GM10266 (cell line): ENCODE measurements at regions not wholly inside any gene's neighbourhood (a gene's known extent, or its start where the extent isn't known, plus 50 kb on each side); places are given as distances from the start of the nearest gene placed in this dataset.

ENCODE experiments used
- DNase-seq: peaks from one replicate; pipeline ENCODE4 v3.0.0; 2012; ENCODE audit errors: extremely low spot score
- TF ChIP-seq, protein P1 (sequence below): IDR thresholded peaks from 2 replicates; pipeline ENCODE4 v1.5.1; 2012; ENCODE audit warnings: mild to moderate bottlenecking, low read depth; ENCODE audit not compliant: control insufficient read depth, insufficient read depth; ENCODE audit errors: missing control alignments

DNA sequence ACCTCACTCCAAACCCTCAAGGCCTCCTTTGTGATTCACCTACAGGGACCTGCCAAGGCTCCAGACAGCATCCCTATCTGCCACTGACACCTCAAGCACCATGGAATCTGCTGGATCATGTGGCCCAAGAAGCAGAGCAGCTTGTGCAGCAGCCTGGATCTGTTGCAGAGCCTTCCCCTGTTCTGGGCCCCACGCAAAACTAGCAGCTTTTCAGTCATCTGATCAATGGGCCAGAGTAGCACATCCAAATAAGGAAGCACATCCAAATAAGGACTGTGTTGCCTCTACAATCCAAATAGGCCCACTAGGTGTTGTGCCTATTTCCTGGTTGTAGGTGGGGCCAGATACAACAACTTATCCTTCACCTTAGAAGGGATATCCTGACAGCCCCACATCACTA is 97.1 kb upstream of the GNAO1 start:
- TF ChIP-seq, protein P1, sequence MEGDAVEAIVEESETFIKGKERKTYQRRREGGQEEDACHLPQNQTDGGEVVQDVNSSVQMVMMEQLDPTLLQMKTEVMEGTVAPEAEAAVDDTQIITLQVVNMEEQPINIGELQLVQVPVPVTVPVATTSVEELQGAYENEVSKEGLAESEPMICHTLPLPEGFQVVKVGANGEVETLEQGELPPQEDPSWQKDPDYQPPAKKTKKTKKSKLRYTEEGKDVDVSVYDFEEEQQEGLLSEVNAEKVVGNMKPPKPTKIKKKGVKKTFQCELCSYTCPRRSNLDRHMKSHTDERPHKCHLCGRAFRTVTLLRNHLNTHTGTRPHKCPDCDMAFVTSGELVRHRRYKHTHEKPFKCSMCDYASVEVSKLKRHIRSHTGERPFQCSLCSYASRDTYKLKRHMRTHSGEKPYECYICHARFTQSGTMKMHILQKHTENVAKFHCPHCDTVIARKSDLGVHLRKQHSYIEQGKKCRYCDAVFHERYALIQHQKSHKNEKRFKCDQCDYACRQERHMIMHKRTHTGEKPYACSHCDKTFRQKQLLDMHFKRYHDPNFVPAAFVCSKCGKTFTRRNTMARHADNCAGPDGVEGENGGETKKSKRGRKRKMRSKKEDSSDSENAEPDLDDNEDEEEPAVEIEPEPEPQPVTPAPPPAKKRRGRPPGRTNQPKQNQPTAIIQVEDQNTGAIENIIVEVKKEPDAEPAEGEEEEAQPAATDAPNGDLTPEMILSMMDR, result no peak
- no peak for DNase-seq

DNA sequence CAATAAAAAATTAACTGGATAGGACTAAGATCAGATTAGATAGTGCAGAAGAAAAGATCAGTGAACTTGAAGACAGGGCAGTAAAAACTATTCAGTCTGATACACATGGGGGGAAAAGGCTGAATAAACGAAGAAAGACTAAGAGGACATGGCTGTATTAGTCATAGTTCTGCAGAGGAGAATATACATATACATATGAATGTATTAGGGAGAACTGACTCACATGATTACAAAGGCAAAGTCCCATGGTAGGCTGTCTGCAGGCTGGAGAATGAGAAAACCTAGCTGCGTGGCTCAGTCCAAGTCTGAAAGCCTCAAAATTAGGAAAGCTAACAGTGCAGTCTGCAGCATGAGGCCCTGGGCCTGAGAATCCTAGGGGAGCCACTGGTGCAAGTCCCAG is 98.2 kb upstream of the GNAO1 start:
- no peak for DNase-seq
- TF ChIP-seq, protein P1, result no peak

DNA sequence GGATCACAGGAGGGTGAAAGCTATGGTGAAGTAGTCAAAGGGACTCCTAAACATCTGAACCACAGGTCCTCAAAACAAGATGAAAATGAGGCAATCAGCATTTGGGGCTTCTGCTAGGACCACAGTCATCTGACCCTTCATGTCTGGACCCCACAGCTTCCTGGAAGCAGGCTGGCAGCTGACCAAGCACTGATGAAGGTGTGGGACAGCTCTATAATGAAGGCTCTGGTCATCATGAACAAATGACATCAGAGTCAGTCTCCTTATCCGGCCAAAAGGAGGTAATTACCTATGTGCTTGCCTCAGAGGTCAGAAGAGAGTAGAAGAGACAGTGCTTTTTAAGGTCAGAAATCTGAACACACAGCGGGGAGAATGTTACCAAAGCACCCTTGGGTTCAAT is 101.2 kb upstream of the GNAO1 start:
- TF ChIP-seq, protein P1, result no peak
- DNase-seq, result no peak

DNA sequence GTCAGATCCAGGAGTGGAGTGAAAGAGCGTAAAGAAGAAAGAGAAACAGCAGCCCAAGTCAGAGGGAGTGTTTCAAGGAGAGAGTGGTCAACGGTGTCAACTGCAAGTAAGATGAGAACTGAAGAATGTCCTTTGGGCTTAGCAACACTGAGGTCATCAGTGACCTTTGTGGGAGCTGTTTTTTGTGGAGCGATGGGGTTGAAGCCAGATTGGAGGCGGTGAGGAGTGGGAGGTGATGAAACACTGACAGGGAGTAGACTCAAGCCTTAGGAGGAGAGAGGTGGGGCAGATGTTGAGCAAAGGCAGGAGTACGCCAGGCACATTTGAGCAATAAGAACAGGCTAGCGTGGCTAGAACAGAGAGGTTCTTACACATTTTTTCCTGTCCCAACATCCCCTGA is 103.7 kb upstream of the GNAO1 start:
- TF ChIP-seq, protein P1, result no peak
- no peak for DNase-seq

DNA sequence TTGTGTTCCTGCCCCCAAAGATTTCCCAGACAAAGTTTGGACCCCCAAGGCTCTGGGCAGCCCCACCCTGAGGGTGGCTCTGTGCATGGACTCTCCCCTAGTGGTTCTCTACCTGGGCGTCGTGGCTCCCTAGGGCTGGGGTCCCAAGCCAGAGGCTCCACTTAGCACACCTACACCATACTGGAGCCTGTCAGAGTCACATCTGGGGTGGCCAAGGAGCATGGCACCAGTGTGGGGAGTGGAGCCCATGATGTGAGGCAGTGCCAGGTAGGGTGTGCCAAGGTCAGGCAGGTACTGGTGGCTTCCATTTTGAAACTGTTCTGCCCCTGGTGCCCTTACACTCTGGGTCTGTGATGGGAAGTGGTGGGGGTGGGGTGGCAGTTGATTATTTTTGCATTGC is 109.9 kb upstream of the GNAO1 start:
- no peak for DNase-seq
- TF ChIP-seq, protein P1, result no peak

DNA sequence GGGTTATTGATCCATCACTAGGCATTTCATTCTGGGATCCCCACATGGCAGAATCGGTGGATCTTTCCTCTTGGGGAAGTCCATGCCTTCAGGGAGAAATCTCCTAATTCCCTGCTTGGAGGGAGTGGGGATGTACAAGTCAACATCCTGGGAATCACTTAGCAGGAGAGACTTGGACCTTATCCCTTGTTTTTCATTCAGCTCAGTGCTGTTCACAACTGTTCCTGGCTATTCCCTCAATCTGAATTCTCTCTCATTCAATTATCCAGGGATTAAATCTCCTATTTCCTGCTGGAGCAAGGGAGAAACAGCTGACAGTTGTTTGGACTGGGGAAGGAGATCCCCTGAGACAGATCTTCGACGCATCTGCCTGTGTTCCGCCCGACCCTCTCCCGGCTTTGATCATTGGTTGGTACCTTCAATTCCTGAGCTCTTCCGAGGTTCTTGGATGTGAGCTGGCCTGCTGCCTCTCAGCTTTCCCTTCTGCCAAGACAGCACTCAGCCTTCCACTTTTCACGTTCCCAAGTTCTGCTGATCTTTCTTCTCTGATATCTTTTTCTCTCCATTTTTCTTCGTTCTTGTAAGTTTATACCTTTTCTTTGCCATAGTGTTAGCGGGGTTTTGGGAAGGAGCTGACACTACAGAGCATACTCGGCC is 115.4 kb upstream of the GNAO1 start:
- TF ChIP-seq, protein P1, result no peak
- no peak for DNase-seq

DNA sequence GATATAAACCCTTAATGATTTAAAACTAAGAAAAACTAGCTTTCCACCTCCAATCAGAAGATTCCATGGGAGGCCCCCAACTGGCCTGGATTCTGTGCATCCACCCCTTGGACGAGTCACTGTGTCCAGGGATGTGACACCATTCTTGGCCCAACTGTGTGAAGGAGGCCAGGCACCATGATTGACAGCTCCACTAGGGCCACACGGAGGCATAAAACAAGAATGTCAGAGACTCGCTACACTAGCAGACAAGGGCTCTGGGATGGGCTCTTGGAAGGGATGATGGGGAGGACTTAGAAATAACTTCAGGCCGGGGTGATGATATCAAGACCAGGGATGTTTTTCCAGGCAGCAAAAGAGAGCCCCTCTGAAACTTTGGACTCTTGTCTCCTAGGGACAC is 117.8 kb upstream of the GNAO1 start:
- TF ChIP-seq, protein P1, result no peak
- DNase-seq, result no peak
